Tibial nerve (tissue), 3 donors: ENCODE measurements at regions not wholly inside any gene's neighbourhood (a gene's known extent, or its start where the extent isn't known, plus 50 kb on each side); places are given as distances from the start of the nearest gene placed in this dataset.

Experiments used
- POLR2A ChIP-seq, 2 donors: fragments of 450-650 bp; IDR thresholded peaks; one replicate each; pipeline ENCODE4 v1.6.1; 2017; ENCODE audit warnings: antibody characterized with exemption in 2 of 2, mild to moderate bottlenecking in 2 of 2, moderate library complexity in 2 of 2
- TF ChIP-seq, protein P1 (sequence below), 5 experiments: fragments of 200-600 bp in 3 of 5; fragments of 450-650 bp in 2 of 5; sonication (generic) in 3 of 5; IDR thresholded peaks; one replicate each; pipeline ENCODE4 v1.5.1; 2016 to 2019; ENCODE audit warnings: antibody characterized with exemption in 5 of 5, mild to moderate bottlenecking in 3 of 5, moderate library complexity in 2 of 5

DNA sequence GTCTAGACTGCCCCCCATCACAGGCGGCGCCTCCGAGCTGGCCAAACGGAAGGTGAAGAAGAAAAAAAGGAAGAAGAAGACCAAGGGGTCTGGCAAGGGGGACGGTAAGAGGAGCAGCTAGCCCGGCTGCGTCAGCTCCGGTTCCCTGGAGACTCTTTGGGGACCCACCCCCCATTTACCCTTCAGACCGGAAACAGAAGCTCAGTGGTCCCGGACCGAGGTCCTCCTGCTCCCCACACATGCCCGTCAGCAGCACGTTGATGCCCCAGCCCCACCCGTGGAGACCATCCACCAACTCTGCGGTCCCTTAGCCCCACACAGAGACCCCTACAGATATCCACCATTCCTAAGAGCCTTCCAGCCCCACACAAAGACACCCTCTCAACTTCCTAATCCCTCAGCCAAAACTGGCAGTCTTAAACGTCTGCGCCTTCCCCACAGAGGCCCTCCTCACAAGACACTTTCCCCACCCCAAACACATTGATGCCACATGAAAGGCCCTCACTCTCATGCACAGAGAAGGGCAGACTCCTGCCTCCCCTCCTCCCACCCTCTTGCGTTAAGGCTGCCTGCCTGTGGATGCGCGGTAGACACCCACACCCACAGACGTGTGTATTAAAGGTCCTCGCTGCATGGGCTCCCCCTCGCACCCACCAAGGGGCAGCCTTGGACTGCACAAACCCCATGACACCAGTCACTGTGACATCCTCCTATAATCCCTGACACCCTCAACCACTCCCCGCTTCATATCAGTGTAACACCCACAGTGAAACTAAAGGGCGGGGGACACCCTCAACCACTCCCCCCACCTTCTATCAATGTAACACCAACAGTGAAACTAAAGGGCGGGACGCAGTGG lies 58.2 kb upstream of the RPH3AL start:
- TF ChIP-seq, protein P1, sequence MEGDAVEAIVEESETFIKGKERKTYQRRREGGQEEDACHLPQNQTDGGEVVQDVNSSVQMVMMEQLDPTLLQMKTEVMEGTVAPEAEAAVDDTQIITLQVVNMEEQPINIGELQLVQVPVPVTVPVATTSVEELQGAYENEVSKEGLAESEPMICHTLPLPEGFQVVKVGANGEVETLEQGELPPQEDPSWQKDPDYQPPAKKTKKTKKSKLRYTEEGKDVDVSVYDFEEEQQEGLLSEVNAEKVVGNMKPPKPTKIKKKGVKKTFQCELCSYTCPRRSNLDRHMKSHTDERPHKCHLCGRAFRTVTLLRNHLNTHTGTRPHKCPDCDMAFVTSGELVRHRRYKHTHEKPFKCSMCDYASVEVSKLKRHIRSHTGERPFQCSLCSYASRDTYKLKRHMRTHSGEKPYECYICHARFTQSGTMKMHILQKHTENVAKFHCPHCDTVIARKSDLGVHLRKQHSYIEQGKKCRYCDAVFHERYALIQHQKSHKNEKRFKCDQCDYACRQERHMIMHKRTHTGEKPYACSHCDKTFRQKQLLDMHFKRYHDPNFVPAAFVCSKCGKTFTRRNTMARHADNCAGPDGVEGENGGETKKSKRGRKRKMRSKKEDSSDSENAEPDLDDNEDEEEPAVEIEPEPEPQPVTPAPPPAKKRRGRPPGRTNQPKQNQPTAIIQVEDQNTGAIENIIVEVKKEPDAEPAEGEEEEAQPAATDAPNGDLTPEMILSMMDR (IDR thresholded peaks at IDR 0.05), result no peak
- TF ChIP-seq POLR2A (IDR thresholded peaks at IDR 0.05), result no peak
